ENCODE measurements at regions not wholly inside any gene's neighbourhood (a gene's known extent, or its start where the extent isn't known, plus 50 kb on each side); places are given as distances from the start of the nearest gene placed in this dataset.

DNA sequence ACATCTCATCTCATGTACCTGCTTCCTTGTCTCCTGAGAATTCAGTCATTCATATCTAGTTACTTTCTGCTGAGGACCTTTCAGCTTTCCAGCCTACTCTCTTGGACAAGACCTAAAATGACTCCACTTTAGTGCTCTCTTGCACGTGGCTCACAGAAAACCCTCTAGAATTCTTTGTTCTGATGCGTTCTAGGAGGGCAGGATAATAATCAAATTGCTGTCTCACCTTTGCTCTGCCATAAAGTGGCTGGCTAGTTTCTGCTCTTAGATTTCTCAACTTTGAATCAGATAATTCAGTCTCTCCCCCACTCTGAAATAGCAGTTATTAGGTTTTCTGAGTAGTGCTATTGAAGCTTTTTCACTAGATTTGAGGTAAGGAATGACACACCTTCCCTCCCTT, 429.5 kb upstream of the FBXO33 start:
- Histone ChIP-seq H3K9me3 (ENCODE audit: low read length) (no peaks in the 10 kb centered on the region), H3K27ac (ENCODE audit: low read length) (no peak overlapping the region), H3K9ac (ENCODE audit: low read length) (no peak overlapping the region), H3K4me3 (ENCODE audit: low read length) (no peak overlapping the region), H3K36me3 (ENCODE audit: insufficient read depth, low read length) (no peaks in the 10 kb centered on the region), H3K4me2 (ENCODE audit: low read depth, low read length, poor library complexity, severe bottlenecking) (no peak overlapping the region), H3K27me3 (ENCODE audit: low read length) (no peaks in the 10 kb centered on the region), H4K20me1 (ENCODE audit: insufficient read depth, low read depth, low read length) (no peaks in the 10 kb centered on the region), H3K9me2 (replicated peaks; ENCODE audit: insufficient read depth, low read length) (no peaks in the 10 kb centered on the region), H3K4me1 (ENCODE audit: low read length) (no peaks in the 10 kb centered on the region), H2AFZ (ENCODE audit: low read length) (no peak overlapping the region), H3K79me2 (ENCODE audit: low read length) (no peaks in the 10 kb centered on the region)
- DNase-seq, result no peak

DNA sequence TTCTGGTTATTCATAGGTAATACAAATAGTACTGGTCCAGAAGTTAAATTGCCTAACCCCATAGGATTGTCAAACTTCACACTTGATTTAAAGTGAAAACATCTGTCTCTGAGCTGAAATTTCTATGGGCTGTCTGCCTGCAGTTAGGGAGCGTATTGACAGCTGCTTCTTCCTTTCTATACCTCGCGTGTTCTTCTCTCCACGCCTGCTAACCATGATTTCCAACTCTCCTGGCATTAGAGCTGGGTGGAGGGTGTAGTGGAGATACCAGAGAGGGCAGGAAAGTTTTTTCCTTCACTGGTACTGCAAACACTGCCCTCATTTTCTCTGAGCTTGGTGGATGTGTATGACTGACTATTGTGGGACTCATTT, 429.0 kb upstream of the FBXO33 start:
- no peaks in the 10 kb centered on the region for H3K36me3 ChIP-seq (ENCODE audit: insufficient read depth, low read length)
- H3K4me3 ChIP-seq (ENCODE audit: low read length), result no peak overlapping the region
- H3K9me3 ChIP-seq (ENCODE audit: low read length), result no peaks in the 10 kb centered on the region
- no peak for DNase-seq
- H3K4me1 ChIP-seq (ENCODE audit: low read length), result no peaks in the 10 kb centered on the region
- no peaks in the 10 kb centered on the region for H3K9me2 ChIP-seq (replicated peaks; ENCODE audit: insufficient read depth, low read length)
- H3K27ac ChIP-seq (ENCODE audit: low read length), result no peak overlapping the region
- H3K79me2 ChIP-seq (ENCODE audit: low read length), result no peaks in the 10 kb centered on the region
- no peak overlapping the region for H3K9ac ChIP-seq (ENCODE audit: low read length)
- H3K4me2 ChIP-seq (ENCODE audit: low read depth, low read length, poor library complexity, severe bottlenecking), result no peak overlapping the region
- H3K27me3 ChIP-seq (ENCODE audit: low read length), result no peaks in the 10 kb centered on the region
- no peak overlapping the region for H2AFZ ChIP-seq (ENCODE audit: low read length)
- no peaks in the 10 kb centered on the region for H4K20me1 ChIP-seq (ENCODE audit: insufficient read depth, low read depth, low read length)

DNA sequence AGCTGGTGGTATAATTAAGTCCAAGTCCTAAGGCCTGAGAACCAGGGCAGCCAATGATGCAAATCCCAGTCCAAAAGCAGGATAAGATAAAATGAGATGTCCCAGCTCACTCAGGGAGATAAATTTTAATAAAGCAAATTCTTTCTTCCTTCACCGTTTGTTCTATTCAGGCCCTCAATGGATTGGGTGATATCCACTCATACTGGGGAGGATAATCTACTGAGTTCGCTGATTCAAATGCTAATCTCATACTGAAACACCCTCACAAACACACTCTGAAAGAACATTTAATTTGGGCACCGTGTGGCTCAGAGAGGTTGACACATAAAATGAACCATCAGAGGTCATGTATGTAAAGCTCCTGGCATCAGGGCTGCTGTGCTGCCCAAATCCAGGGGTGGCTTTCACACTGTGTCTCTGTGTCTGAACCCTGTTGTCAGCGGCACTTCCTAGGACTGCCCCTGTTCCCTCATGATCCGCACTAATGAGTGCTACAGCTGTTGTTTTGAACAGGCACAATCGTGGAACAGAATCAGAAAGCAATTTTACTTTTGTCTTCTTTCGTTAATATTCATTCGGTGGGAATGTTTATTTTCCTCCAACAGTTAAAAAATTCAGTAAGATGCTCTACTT, 428.5 kb upstream of the FBXO33 start:
- Histone ChIP-seq H3K27me3 (ENCODE audit: low read length) (no peaks in the 10 kb centered on the region), H3K27ac (ENCODE audit: low read length) (no peak overlapping the region), H3K9ac (ENCODE audit: low read length) (no peak overlapping the region), H3K36me3 (ENCODE audit: insufficient read depth, low read length) (no peaks in the 10 kb centered on the region), H3K9me2 (replicated peaks; ENCODE audit: insufficient read depth, low read length) (no peaks in the 10 kb centered on the region), H3K4me1 (ENCODE audit: low read length) (no peaks in the 10 kb centered on the region), H3K9me3 (ENCODE audit: low read length) (no peaks in the 10 kb centered on the region), H3K4me2 (ENCODE audit: low read depth, low read length, poor library complexity, severe bottlenecking) (no peak overlapping the region), H3K79me2 (ENCODE audit: low read length) (no peaks in the 10 kb centered on the region), H4K20me1 (ENCODE audit: insufficient read depth, low read depth, low read length) (no peaks in the 10 kb centered on the region), H3K4me3 (ENCODE audit: low read length) (no peak overlapping the region), H2AFZ (ENCODE audit: low read length) (no peak overlapping the region)
- DNase-seq, result no peak

DNA sequence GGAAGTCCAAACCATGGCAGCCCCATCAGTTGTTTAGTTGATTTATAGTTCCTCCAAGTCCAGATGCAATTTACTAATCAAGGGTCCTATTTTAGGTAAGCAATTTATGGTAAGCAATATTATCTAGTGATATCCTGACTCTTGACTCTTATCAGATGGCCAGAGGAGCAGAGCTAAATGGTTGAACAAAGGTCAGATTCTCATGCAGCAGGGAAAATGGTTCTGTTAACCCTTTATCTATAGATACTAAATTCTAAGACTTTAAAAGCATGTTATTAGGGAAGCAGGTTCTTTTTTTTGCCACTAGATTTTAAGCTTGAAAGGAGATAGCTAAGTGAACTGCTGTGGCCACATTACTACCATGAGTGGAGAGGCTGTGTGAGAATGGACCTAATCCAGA, 427.1 kb upstream of the FBXO33 start:
- no peaks in the 10 kb centered on the region for H3K9me3 ChIP-seq (ENCODE audit: low read length)
- no peaks in the 10 kb centered on the region for H3K36me3 ChIP-seq (ENCODE audit: insufficient read depth, low read length)

DNA sequence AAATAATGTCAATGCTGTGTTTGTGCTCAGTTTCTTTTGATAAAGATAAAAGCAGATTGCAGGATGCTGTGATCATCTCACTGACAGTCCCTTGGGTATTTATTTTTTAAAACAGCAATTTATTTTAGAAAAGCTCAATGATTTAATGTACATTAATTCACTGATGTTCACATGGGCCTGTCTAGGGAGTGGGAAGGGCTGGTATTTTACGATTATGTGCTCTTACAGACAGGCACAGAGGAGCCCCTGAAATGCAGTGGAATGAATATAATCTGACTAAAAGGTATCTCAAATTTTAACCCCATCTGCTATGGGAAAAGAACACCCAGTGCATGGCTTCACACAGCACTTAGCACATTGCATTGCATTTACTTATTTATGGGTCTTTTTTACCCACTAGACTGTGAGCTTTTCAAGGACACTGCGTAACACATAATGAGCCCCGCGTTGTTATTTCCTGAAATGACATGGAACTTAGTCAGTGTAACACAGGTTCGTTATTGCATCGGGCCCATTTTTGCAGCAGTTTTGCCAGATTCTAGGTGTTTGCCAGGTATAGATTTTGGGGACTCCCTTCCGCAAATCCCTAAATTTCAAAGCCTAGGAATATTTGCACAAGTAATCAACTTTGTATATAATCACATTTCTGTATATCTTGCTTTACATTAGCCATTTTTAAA, 425.3 kb upstream of the FBXO33 start:
- no peak for DNase-seq

More for the DNA sequence above, 427.1 kb upstream of the FBXO33 start:
- no peaks in the 10 kb centered on the region for H4K20me1 ChIP-seq (ENCODE audit: insufficient read depth, low read depth, low read length)
- H3K9ac ChIP-seq (ENCODE audit: low read length), result no peak overlapping the region
- H3K4me2 ChIP-seq (ENCODE audit: low read depth, low read length, poor library complexity, severe bottlenecking), result no peak overlapping the region
- H2AFZ ChIP-seq (ENCODE audit: low read length), result no peak overlapping the region
- no peaks in the 10 kb centered on the region for H3K4me1 ChIP-seq (ENCODE audit: low read length)
- no peaks in the 10 kb centered on the region for H3K27me3 ChIP-seq (ENCODE audit: low read length)
- no peak overlapping the region for H3K27ac ChIP-seq (ENCODE audit: low read length)
- no peaks in the 10 kb centered on the region for H3K79me2 ChIP-seq (ENCODE audit: low read length)
- H3K4me3 ChIP-seq (ENCODE audit: low read length), result no peak overlapping the region
- DNase-seq, result no peak
- no peaks in the 10 kb centered on the region for H3K9me2 ChIP-seq (replicated peaks; ENCODE audit: insufficient read depth, low read length)

DNA sequence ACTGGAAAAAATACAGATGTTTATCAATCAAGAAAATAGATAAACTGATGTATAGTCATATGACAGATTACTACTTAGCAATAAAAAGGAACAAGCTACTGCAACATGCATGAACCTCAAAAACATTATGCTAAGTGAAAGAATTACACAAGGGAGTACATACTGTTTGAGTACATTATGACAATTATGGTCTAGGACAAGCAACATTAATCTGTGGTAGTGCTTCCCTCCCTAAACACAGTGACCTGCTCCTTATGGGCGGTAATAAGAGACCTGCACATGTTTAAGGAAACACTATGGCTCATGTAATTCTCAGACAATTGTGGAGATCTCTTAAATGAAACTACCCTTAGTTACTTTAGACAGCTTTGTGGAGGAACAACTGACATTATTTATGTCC, 421.2 kb upstream of the FBXO33 start:
- no peak for DNase-seq
- Histone ChIP-seq H3K27me3 (ENCODE audit: low read length) (no peaks in the 10 kb centered on the region), H3K4me1 (ENCODE audit: low read length) (no peaks in the 10 kb centered on the region), H3K9ac (ENCODE audit: low read length) (no peak overlapping the region), H3K79me2 (ENCODE audit: low read length) (no peaks in the 10 kb centered on the region), H3K9me2 (replicated peaks; ENCODE audit: insufficient read depth, low read length) (no peaks in the 10 kb centered on the region), H4K20me1 (ENCODE audit: insufficient read depth, low read depth, low read length) (no peaks in the 10 kb centered on the region), H3K4me2 (ENCODE audit: low read depth, low read length, poor library complexity, severe bottlenecking) (no peak overlapping the region), H3K4me3 (ENCODE audit: low read length) (no peak overlapping the region), H2AFZ (ENCODE audit: low read length) (no peak overlapping the region), H3K36me3 (ENCODE audit: insufficient read depth, low read length) (no peaks in the 10 kb centered on the region), H3K9me3 (ENCODE audit: low read length) (no peaks in the 10 kb centered on the region), H3K27ac (ENCODE audit: low read length) (no peak overlapping the region)

More for the DNA sequence above, 425.3 kb upstream of the FBXO33 start:
- Histone ChIP-seq H3K36me3 (ENCODE audit: insufficient read depth, low read length) (no peaks in the 10 kb centered on the region), H2AFZ (ENCODE audit: low read length) (no peak overlapping the region), H3K9me2 (replicated peaks; ENCODE audit: insufficient read depth, low read length) (no peaks in the 10 kb centered on the region), H3K79me2 (ENCODE audit: low read length) (no peaks in the 10 kb centered on the region), H4K20me1 (ENCODE audit: insufficient read depth, low read depth, low read length) (no peaks in the 10 kb centered on the region), H3K4me2 (ENCODE audit: low read depth, low read length, poor library complexity, severe bottlenecking) (no peak overlapping the region), H3K4me3 (ENCODE audit: low read length) (no peak overlapping the region), H3K27me3 (ENCODE audit: low read length) (no peaks in the 10 kb centered on the region), H3K9me3 (ENCODE audit: low read length) (no peaks in the 10 kb centered on the region), H3K9ac (ENCODE audit: low read length) (no peak overlapping the region), H3K4me1 (ENCODE audit: low read length) (no peaks in the 10 kb centered on the region), H3K27ac (ENCODE audit: low read length) (no peak overlapping the region)

DNA sequence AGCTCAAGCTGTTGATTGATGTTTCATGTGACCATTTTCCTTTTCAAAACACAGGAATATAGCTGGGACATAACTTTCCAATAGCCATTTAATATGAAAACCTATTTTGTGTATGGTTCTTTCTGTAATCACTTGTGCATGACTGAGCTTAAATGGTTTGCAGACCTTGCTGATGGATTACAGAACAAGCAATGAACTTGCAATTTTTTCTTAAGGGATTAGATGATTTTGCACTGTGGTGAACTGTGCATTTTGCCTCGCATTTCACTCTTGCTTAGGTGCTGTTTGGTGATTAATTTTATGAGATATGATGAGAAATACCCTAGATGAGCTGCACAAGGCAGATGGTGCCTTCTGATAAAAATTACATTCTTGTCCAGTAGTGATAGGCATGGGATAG, 419.0 kb upstream of the FBXO33 start:
- Histone ChIP-seq H3K27me3 (ENCODE audit: low read length) (no peaks in the 10 kb centered on the region), H3K27ac (ENCODE audit: low read length) (no peak overlapping the region), H3K36me3 (ENCODE audit: insufficient read depth, low read length) (no peaks in the 10 kb centered on the region), H3K4me3 (ENCODE audit: low read length) (no peak overlapping the region), H3K9me3 (ENCODE audit: low read length) (no peaks in the 10 kb centered on the region), H3K4me1 (ENCODE audit: low read length) (no peaks in the 10 kb centered on the region), H3K79me2 (ENCODE audit: low read length) (no peaks in the 10 kb centered on the region), H3K9ac (ENCODE audit: low read length) (no peak overlapping the region), H3K9me2 (replicated peaks; ENCODE audit: insufficient read depth, low read length) (no peaks in the 10 kb centered on the region), H2AFZ (ENCODE audit: low read length) (no peak overlapping the region), H3K4me2 (ENCODE audit: low read depth, low read length, poor library complexity, severe bottlenecking) (no peak overlapping the region), H4K20me1 (ENCODE audit: insufficient read depth, low read depth, low read length) (no peaks in the 10 kb centered on the region)
- DNase-seq, result no peak

DNA sequence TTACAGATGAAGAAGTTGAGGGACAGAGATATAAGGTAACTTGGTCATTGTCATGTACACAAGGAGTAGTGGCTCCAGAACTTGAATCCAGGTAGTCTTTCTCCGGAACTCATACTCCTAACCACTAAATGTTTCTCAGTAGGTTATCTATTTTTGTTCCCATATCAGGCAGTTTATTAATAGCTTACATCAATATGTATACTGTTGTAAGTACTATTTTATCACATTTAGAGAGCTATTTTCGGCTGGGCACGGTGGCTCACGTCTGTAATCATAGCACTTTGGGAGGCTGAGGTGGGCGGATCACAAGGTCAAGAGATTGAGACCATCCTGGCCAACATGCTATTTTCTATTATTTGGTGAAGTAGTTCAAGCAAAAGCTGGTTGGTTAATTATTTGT, 415.6 kb upstream of the FBXO33 start:
- DNase-seq, result no peak
- no peaks in the 10 kb centered on the region for H3K36me3 ChIP-seq (ENCODE audit: insufficient read depth, low read length)
- H3K4me2 ChIP-seq (ENCODE audit: low read depth, low read length, poor library complexity, severe bottlenecking), result no peak overlapping the region
- H3K9ac ChIP-seq (ENCODE audit: low read length), result no peak overlapping the region
- H3K9me3 ChIP-seq (ENCODE audit: low read length), result no peaks in the 10 kb centered on the region
- no peak overlapping the region for H2AFZ ChIP-seq (ENCODE audit: low read length)
- no peak overlapping the region for H3K4me3 ChIP-seq (ENCODE audit: low read length)
- H3K79me2 ChIP-seq (ENCODE audit: low read length), result no peaks in the 10 kb centered on the region
- H3K9me2 ChIP-seq (replicated peaks; ENCODE audit: insufficient read depth, low read length), result no peaks in the 10 kb centered on the region
- no peaks in the 10 kb centered on the region for H4K20me1 ChIP-seq (ENCODE audit: insufficient read depth, low read depth, low read length)
- H3K27ac ChIP-seq (ENCODE audit: low read length), result no peak overlapping the region
- H3K4me1 ChIP-seq (ENCODE audit: low read length), result no peaks in the 10 kb centered on the region
- no peaks in the 10 kb centered on the region for H3K27me3 ChIP-seq (ENCODE audit: low read length)

Data from Karpas-422 (cell line).